Bronchial epithelial cell (primary cell): ENCODE measurements at regions not wholly inside any gene's neighbourhood (a gene's known extent, or its start where the extent isn't known, plus 50 kb on each side); places are given as distances from the start of the nearest gene placed in this dataset.

ENCODE experiments used
- DNase-seq: peaks from one replicate; pipeline ENCODE4 v3.0.0-alpha.2; 2010; ENCODE audit warnings: low read depth
- FAIRE-seq: peaks from 2 replicates; lab custom pipeline; 2011; peaks lifted over from hg19 to GRCh38; lab: Jason Lieb, UNC
- H3K27me3 ChIP-seq: 2 replicates; pipeline ENCODE4 v1.5.1; 2011; ENCODE audit warnings: low read length; ENCODE audit not compliant: control insufficient read depth, insufficient read depth
- H3K36me3 ChIP-seq: 2 replicates; pipeline ENCODE4 v1.5.1; 2011; ENCODE audit warnings: low read length; ENCODE audit not compliant: control insufficient read depth, insufficient read depth
- H3K4me3 ChIP-seq: 2 replicates; pipeline ENCODE4 v1.5.1; 2011; ENCODE audit warnings: mild to moderate bottlenecking, low read depth, low read length, control low read depth
- CTCF ChIP-seq: IDR thresholded peaks from 2 replicates; pipeline ENCODE4 v1.5.1; 2011; ENCODE audit warnings: mild to moderate bottlenecking, moderate library complexity, low read length, control low read depth, inconsistent platforms; ENCODE audit not compliant: insufficient read depth, severe bottlenecking

GRCh38 chr6:152858141-152858540 lies 107.5 kb downstream of the VIP start:
- no peaks in the 10 kb centered on the region for H3K36me3 ChIP-seq
- no peak overlapping the region for H3K4me3 ChIP-seq
- FAIRE-seq (no peak), DNase-seq (no peak)
- no peak for TF ChIP-seq CTCF
- H3K27me3 ChIP-seq, result no peaks in the 10 kb centered on the region

- DNase-seq, result no peak
- H3K36me3 ChIP-seq, result no peaks in the 10 kb centered on the region
- no peak for FAIRE-seq
- H3K27me3 ChIP-seq, result no peaks in the 10 kb centered on the region
- TF ChIP-seq CTCF, result no peak
- H3K4me3 ChIP-seq, result no peak overlapping the region
Measured at GRCh38 chr6:152859225-152859624, 108.6 kb downstream of the VIP start.

GRCh38 chr6:152863618-152864326 lies 113.2 kb downstream of the VIP start:
- TF ChIP-seq CTCF, result peak; percentile 53
- Histone ChIP-seq H3K27me3 (no peaks in the 10 kb centered on the region), H3K36me3 (no peaks in the 10 kb centered on the region), H3K4me3 (no peak overlapping the region)
- DNase-seq (peak; percentile 65), FAIRE-seq (no peak)

- Histone ChIP-seq H3K36me3 (no peaks in the 10 kb centered on the region), H3K4me3 (no peak overlapping the region), H3K27me3 (no peaks in the 10 kb centered on the region)
- DNase-seq (no peak), FAIRE-seq (no peak)
- TF ChIP-seq CTCF, result no peak
Measured at GRCh38 chr6:152874267-152874666, 108.6 kb downstream of the FBXO5 start.

GRCh38 chr6:152874846-152875568 lies 107.8 kb downstream of the FBXO5 start:
- FAIRE-seq, result no peak
- DNase-seq, result no peak
- no peak for TF ChIP-seq CTCF
- H3K27me3 ChIP-seq, result no peaks in the 10 kb centered on the region
- H3K36me3 ChIP-seq, result no peaks in the 10 kb centered on the region
- H3K4me3 ChIP-seq, result no peak overlapping the region

GRCh38 chr6:152879681-152880080 lies 103.2 kb downstream of the FBXO5 start:
- Histone ChIP-seq H3K36me3 (no peaks in the 10 kb centered on the region), H3K27me3 (no peaks in the 10 kb centered on the region), H3K4me3 (no peak overlapping the region)
- FAIRE-seq (peak; percentile 62), DNase-seq (no peak)
- TF ChIP-seq CTCF, result no peak
